Neuronal stem cell (in vitro differentiated cells): ENCODE measurements at regions not wholly inside any gene's neighbourhood (a gene's known extent, or its start where the extent isn't known, plus 50 kb on each side); places are given as distances from the start of the nearest gene placed in this dataset.

Source experiments
- DNase-seq: peaks from one replicate; pipeline ENCODE4 v3.0.0-alpha.2; 2013; ENCODE audit warnings: low spot score
- H2AFZ ChIP-seq: one replicate; pipeline ENCODE4 v1.6.1; 2013; ENCODE audit warnings: mild to moderate bottlenecking, low read length, inconsistent platforms
- H2AK5ac ChIP-seq: 2 replicates; pipeline ENCODE4 v1.6.1; 2013; ENCODE audit warnings: low read depth, mild to moderate bottlenecking, inconsistent platforms, low read length, moderate library complexity, mixed read lengths
- H2BK120ac ChIP-seq: 2 replicates; pipeline ENCODE4 v1.6.1; 2013; ENCODE audit warnings: low read depth, mild to moderate bottlenecking, inconsistent platforms, low read length, moderate library complexity, mixed read lengths
- H2BK12ac ChIP-seq: one replicate; pipeline ENCODE4 v1.6.1; 2013; ENCODE audit warnings: low read length, inconsistent platforms
- H2BK15ac ChIP-seq: 2 replicates; pipeline ENCODE4 v1.6.1; 2013; ENCODE audit warnings: mild to moderate bottlenecking, low read length, inconsistent platforms, mixed read lengths
- H2BK5ac ChIP-seq: one replicate; pipeline ENCODE4 v1.6.1; 2013; ENCODE audit warnings: inconsistent platforms, mild to moderate bottlenecking, low read length, moderate library complexity
- H3K14ac ChIP-seq: one replicate; pipeline ENCODE4 v1.6.1; 2013; ENCODE audit warnings: low read length, inconsistent platforms
- H3K18ac ChIP-seq: 2 replicates; pipeline ENCODE4 v1.6.1; 2013; ENCODE audit warnings: low read length, inconsistent platforms
- H3K23ac ChIP-seq: 2 replicates; pipeline ENCODE4 v1.6.1; 2013; ENCODE audit warnings: low read depth, mild to moderate bottlenecking, mixed read lengths, low read length, inconsistent platforms; ENCODE audit not compliant: poor library complexity
- H3K27ac ChIP-seq: replicated peaks from 3 replicates; pipeline ENCODE4 v1.5.1; 2013; ENCODE audit warnings: low read length, inconsistent platforms
- H3K27me3 ChIP-seq, 3 experiments: 2 replicates each; pipeline ENCODE4 v1.6.1; 2013; ENCODE audit warnings: low read length in 3 of 3, mild to moderate bottlenecking in 2 of 3, inconsistent platforms in 1 of 3, low read depth in 1 of 3, mixed read lengths in 1 of 3, moderate library complexity in 1 of 3; ENCODE audit not compliant: control insufficient read depth in 3 of 3, insufficient read depth in 3 of 3
- H3K36me3 ChIP-seq, 2 donors: replicated peaks in 1 of 2; 2 replicates each; pipeline ENCODE4 v1.6.1; 2013; ENCODE audit warnings: low read length in 2 of 2; ENCODE audit not compliant: control insufficient read depth in 2 of 2, insufficient read depth in 2 of 2
- H3K4ac ChIP-seq: 2 replicates; pipeline ENCODE4 v1.6.1; 2013; ENCODE audit warnings: inconsistent platforms, mild to moderate bottlenecking, low read length, moderate library complexity
- H3K4me1 ChIP-seq, 2 donors: 1 replicate in 1 of 2; 2 replicates in 1 of 2; pipeline ENCODE4 v1.6.1; 2013; ENCODE audit warnings: low read length in 2 of 2, low read depth in 1 of 2; ENCODE audit not compliant: control insufficient read depth in 2 of 2, insufficient read depth in 1 of 2
- H3K4me2 ChIP-seq: one replicate; pipeline ENCODE4 v1.6.1; 2013; ENCODE audit warnings: mild to moderate bottlenecking, low read length, inconsistent platforms; ENCODE audit not compliant: insufficient read depth, poor library complexity, severe bottlenecking
- H3K4me3 ChIP-seq, 2 donors: 2 replicates each; pipeline ENCODE4 v1.5.1; 2013; ENCODE audit warnings: low read length in 2 of 2, mild to moderate bottlenecking in 2 of 2, inconsistent platforms in 1 of 2, moderate library complexity in 1 of 2
- H3K79me1 ChIP-seq: one replicate; pipeline ENCODE4 v1.6.1; 2013; ENCODE audit warnings: low read depth, mild to moderate bottlenecking, inconsistent platforms, low read length, moderate library complexity
- H3K9ac ChIP-seq: one replicate; pipeline ENCODE4 v1.6.1; 2013; ENCODE audit warnings: mild to moderate bottlenecking, low read depth, low read length, inconsistent platforms; ENCODE audit not compliant: poor library complexity
- H3K9me3 ChIP-seq, 2 donors: replicated peaks in 1 of 2; 2 replicates each; pipeline versions ENCODE3 to v1.6.1; 2013; ENCODE audit warnings: low read length in 2 of 2, mild to moderate bottlenecking in 2 of 2, inconsistent platforms in 1 of 2, low read depth in 1 of 2, mixed read lengths in 1 of 2, moderate library complexity in 1 of 2; ENCODE audit not compliant: control insufficient read depth in 2 of 2, insufficient read depth in 1 of 2
- H4K8ac ChIP-seq: one replicate; pipeline ENCODE4 v1.6.1; 2013; ENCODE audit warnings: low read depth, mild to moderate bottlenecking, inconsistent platforms, low read length, moderate library complexity
- H4K91ac ChIP-seq: one replicate; pipeline ENCODE4 v1.6.1; 2013; ENCODE audit warnings: low read length, low read depth, mild to moderate bottlenecking, inconsistent platforms; ENCODE audit not compliant: poor library complexity
- WGBS, 2 donors: extraction: QIAGEN DNeasy Blood & Tissue Kit; methylation state at CpG; one replicate each; pipeline ENCODE4 v1.1.7; 2013; ENCODE audit warnings: missing lambda C conversion rate in 2 of 2, mixed read lengths in 1 of 2; ENCODE audit not compliant: insufficient read length in 2 of 2, insufficient replicate concordance in 1 of 2; ENCODE audit errors: extremely low coverage in 2 of 2; 5-methylcytosine and 5-hydroxymethylcytosine counted together

GRCh38 chr3:34668915-34669314 is 870.5 kb downstream of the PDCD6IP start:
- DNase-seq: no peak
- H2BK120ac ChIP-seq: no peak overlapping the region
- H3K4ac ChIP-seq: no peak overlapping the region

GRCh38 chr3:34669490-34669889 is 871.1 kb downstream of the PDCD6IP start:
- WGBS, 2 donors: no CpG with 5 or more reads among the region's 3 CpGs
- Histone ChIP-seq H3K36me3 (no peaks in the 10 kb centered on the region), H2AFZ (no peak overlapping the region), H3K27me3 (no peaks in the 10 kb centered on the region), H4K8ac (no peak overlapping the region), H3K9ac (no peak overlapping the region), H3K4me2 (no peak overlapping the region), H3K18ac (no peak overlapping the region), H3K14ac (peak overlapping the region; percentile 25), H4K91ac (no peak overlapping the region), H3K4ac (no peak overlapping the region), H2BK15ac (no peak overlapping the region), H2BK5ac (no peak overlapping the region), H3K27ac (no peak overlapping the region), H2BK12ac (no peak overlapping the region), H3K79me1 (no peaks in the 10 kb centered on the region), H2AK5ac (no peak overlapping the region), H3K23ac (no peak overlapping the region), H2BK120ac (no peak overlapping the region), H3K4me3 (no peak overlapping the region), H3K4me1 (no peaks in the 10 kb centered on the region), H3K9me3 (no peaks in the 10 kb centered on the region)
- DNase-seq: no peak

More at GRCh38 chr3:34668915-34669314, 870.5 kb downstream of the PDCD6IP start:
- no peak overlapping the region for H2BK15ac ChIP-seq
- H2BK12ac ChIP-seq: no peak overlapping the region
- H3K4me1 ChIP-seq: no peaks in the 10 kb centered on the region
- H3K36me3 ChIP-seq: no peaks in the 10 kb centered on the region
- no peak overlapping the region for H2BK5ac ChIP-seq
- WGBS, 2 donors: no CpG with 5 or more reads among the region's 3 CpGs
- H2AK5ac ChIP-seq: no peak overlapping the region
- no peaks in the 10 kb centered on the region for H3K9me3 ChIP-seq
- no peak overlapping the region for H3K9ac ChIP-seq
- no peak overlapping the region for H3K4me2 ChIP-seq
- no peak overlapping the region for H3K27ac ChIP-seq
- H4K91ac ChIP-seq: no peak overlapping the region
- no peak overlapping the region for H4K8ac ChIP-seq
- H3K4me3 ChIP-seq: no peak overlapping the region
- no peak overlapping the region for H3K23ac ChIP-seq
- no peak overlapping the region for H2AFZ ChIP-seq
- no peaks in the 10 kb centered on the region for H3K79me1 ChIP-seq
- no peak overlapping the region for H3K14ac ChIP-seq
- H3K18ac ChIP-seq: no peak overlapping the region
- H3K27me3 ChIP-seq: no peaks in the 10 kb centered on the region

GRCh38 chr3:34675383-34676120 is 877.1 kb downstream of the PDCD6IP start:
- no peaks in the 10 kb centered on the region for H3K79me1 ChIP-seq
- no peak overlapping the region for H3K4me3 ChIP-seq
- no peak overlapping the region for H3K9ac ChIP-seq
- H3K36me3 ChIP-seq: no peaks in the 10 kb centered on the region
- no peak overlapping the region for H2BK5ac ChIP-seq
- DNase-seq: no peak
- H3K14ac ChIP-seq: no peak overlapping the region
- H3K4me1 ChIP-seq: no peaks in the 10 kb centered on the region
- H2BK12ac ChIP-seq: no peak overlapping the region
- no peak overlapping the region for H3K18ac ChIP-seq
- no peak overlapping the region for H4K91ac ChIP-seq
- no peak overlapping the region for H3K4ac ChIP-seq
- no peak overlapping the region for H2BK15ac ChIP-seq
- no peak overlapping the region for H3K4me2 ChIP-seq
- no peak overlapping the region for H2AFZ ChIP-seq
- no peak overlapping the region for H4K8ac ChIP-seq
- no peak overlapping the region for H3K27ac ChIP-seq
- H3K27me3 ChIP-seq: no peaks in the 10 kb centered on the region
- WGBS, 2 donors: no CpG with 5 or more reads among the region's 2 CpGs
- no peak overlapping the region for H2AK5ac ChIP-seq
- H3K23ac ChIP-seq: no peak overlapping the region
- no peak overlapping the region for H2BK120ac ChIP-seq
- peaks cover 0 to 5% of the 10 kb centered on the region in 2 donors for H3K9me3 ChIP-seq

GRCh38 chr3:34676436-34676835 is 878.0 kb downstream of the PDCD6IP start:
- Histone ChIP-seq H3K14ac (no peak overlapping the region), H3K9ac (no peak overlapping the region), H2BK120ac (no peak overlapping the region), H2BK15ac (no peak overlapping the region), H3K4me2 (no peak overlapping the region), H4K91ac (no peak overlapping the region), H2AFZ (no peak overlapping the region), H4K8ac (no peak overlapping the region), H2AK5ac (no peak overlapping the region), H2BK12ac (no peak overlapping the region), H3K23ac (no peak overlapping the region), H3K79me1 (no peaks in the 10 kb centered on the region), H3K18ac (no peak overlapping the region), H3K4ac (no peak overlapping the region), H2BK5ac (no peak overlapping the region), H3K4me3 (no peak overlapping the region), H3K27me3 (no peaks in the 10 kb centered on the region), H3K36me3 (no peaks in the 10 kb centered on the region), H3K27ac (no peak overlapping the region), H3K4me1 (no peaks in the 10 kb centered on the region), H3K9me3 (peaks cover 0 to 7% of the 10 kb centered on the region in 2 donors)
- WGBS, 2 donors: no CpG with 5 or more reads among the region's 3 CpGs
- no peak for DNase-seq
